ENCODE measurements at regions not wholly inside any gene's neighbourhood (a gene's known extent, or its start where the extent isn't known, plus 50 kb on each side); places are given as distances from the start of the nearest gene placed in this dataset.
"Not testable (repeated sequence)": the region's sequence is repeated elsewhere in the genome, so short reads cannot be mapped to it uniquely, and the experiment has no call there.

DNA sequence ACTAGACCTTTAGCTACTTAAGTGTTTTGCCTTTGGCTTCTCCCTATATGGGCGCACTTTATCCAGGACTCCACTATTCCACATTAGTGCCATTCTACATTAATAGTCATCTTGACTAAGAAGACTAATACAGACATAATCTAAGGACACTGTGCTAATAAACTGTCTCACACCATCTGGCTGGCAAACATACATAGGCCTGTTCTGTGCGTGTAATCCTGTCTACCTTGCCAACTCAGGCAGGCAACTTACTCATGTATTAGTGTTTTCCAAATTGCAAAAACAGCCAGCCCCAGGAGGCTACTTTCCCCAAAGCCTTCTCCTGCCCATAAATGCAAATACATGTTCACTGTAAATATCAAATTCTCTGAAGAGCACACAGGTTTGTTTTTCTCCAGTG lies 587.3 kb downstream of the TMA16 start:
- FAIRE-seq (no peak), DNase-seq (ENCODE audit: insufficient read length, low spot score) (no peak)
- TF ChIP-seq POLR2A (IDR thresholded peaks at IDR 0.05; ENCODE audit: low read depth, low read length), result no peak

DNA sequence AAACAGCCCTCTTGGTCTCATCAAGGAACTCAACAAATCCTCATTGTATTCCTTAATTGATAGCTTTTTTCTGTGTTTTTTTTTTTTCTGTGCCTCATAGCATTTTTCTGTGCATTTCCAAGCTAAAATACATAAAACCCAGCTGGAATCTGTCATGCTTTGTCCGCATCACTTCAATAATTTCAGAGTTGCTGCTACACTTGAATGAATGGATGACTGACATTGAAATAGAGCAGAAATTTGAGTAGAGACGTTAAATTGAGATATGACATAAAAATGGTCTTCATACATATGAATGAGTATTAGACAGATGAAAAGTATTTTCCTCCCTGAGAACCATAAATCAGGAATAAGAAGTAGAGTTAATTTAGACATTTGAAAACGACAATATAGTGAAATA lies 593.2 kb downstream of the TMA16 start:
- no peak for TF ChIP-seq POLR2A (IDR thresholded peaks at IDR 0.05; ENCODE audit: low read depth, low read length)
- FAIRE-seq, result no peak
- DNase-seq (ENCODE audit: insufficient read length, low spot score), result no peak

DNA sequence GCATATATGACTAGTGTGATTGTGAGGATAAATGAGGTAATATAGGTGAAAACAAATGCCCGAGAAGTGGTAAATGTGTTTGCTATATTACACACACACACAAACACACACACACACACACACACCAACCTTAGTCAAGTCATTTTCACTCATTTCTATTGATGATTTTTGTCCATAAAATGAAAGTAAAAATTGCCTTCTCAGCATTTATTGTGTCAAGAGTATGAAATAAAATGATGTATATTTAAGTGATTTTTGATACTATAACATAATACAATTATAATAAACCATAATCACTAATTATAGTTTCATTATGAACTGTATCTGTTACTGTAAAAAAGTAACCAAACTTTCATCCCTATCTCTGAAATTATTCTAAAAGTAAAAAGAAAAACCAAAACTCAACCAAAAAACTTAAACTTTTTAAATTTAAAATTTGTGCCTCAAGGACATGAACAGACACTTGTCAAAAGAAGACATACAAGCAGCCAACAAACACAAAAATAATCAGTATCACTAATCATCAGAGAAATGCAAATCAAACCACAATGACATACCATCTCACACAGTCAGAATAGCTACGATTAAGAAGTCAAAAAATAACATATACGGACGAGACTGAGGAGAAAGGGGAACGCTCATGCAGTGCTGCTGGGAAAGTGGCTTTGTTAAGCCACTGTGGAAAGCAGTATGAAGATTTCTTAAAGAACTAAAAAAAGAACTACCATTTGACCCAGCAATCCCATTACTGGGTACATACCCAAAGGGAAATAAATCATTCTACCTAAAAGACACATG lies 601.0 kb downstream of the TMA16 start:
- FAIRE-seq (no peak), DNase-seq (ENCODE audit: insufficient read length, low spot score) (no peak)
- no peak for TF ChIP-seq POLR2A (IDR thresholded peaks at IDR 0.05; ENCODE audit: low read depth, low read length)

DNA sequence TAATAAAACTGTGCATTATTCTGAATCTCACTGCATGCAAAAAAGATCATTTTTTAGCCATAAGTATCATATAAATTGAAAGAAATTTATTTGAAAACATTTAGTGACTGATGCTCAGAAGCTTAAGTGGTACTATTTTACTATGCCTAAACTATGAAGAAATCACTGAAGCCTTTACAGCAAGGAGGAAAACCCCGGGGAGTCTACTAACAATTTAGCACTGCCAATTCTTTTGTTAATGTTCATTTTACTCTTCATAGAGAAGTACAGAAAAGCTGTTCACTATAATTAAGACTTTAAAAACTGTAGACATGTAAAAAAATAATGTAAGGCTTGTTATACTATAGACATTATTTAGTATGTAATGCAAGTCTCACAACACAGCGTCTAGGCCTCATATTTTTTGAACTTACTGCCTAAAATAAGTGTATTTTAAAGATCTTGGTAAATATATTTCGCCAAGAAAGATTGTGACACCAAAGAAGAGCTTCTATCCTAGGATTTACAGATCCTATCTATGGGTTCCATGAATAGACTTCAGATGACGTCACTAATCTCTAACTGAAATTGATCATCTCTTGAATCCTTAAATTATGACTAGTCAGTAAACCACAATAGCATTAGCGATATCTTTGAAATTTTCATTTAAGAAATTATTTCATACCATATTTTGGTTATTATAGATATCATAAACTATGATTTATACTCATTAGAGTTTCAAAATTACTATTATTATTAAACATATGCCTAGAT lies 602.5 kb downstream of the TMA16 start:
- no peak for TF ChIP-seq POLR2A (IDR thresholded peaks at IDR 0.05; ENCODE audit: low read depth, low read length)
- no peak for FAIRE-seq
- no peak for DNase-seq (ENCODE audit: insufficient read length, low spot score)

DNA sequence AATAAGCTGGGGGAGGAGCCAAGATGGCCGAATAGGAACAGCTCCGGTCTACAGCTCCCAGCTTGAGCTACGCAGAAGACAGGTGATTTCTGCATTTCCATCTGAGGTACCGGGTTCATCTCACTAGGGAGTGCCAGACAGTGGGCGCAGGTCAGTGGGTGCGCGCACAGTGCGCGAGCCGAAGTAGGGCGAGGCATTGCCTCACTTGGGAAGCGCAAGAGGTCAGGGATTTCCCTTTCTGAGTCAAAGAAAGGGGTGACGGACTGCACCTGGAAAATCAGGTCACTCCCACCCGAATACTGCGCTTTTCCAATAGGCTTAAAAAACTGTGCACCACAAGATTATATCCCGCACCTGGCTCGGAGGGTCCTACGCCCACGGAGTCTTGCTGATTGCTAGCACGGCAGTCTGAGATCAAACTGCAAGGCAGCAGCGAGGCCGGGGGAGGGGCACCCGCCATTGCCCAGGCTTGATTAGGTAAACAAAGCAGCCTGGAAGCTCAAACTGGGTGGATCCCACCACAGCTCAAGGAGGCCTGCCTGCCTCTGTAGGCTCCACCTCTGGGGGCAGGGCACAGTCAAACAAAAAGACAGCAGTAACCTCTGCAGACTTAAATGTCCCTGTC lies 606.4 kb downstream of the TMA16 start:
- not testable (repeated sequence) for FAIRE-seq; DNase-seq (ENCODE audit: insufficient read length, low spot score)

DNA sequence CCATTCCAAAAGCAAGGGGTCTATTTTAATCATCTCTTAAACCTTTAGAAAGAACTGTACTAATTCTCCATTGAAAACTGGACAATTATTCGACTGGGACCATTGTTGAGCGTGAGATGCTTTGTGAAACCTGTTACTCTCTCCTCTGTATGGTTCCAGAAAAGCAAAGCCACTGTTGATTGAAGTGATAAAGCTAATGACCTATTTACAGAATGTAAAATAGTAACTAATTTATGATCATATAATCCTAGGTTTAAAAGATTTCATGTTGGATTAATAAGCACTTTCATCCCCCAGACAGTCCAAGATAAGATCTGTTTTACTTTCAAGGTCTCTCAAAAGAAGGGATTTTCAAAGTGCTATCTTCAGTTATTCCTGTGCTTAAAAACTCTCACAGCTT lies 614.5 kb downstream of the TMA16 start:
- TF ChIP-seq POLR2A (IDR thresholded peaks at IDR 0.05; ENCODE audit: low read depth, low read length), result no peak
- DNase-seq (ENCODE audit: insufficient read length, low spot score) (no peak), FAIRE-seq (no peak)

DNA sequence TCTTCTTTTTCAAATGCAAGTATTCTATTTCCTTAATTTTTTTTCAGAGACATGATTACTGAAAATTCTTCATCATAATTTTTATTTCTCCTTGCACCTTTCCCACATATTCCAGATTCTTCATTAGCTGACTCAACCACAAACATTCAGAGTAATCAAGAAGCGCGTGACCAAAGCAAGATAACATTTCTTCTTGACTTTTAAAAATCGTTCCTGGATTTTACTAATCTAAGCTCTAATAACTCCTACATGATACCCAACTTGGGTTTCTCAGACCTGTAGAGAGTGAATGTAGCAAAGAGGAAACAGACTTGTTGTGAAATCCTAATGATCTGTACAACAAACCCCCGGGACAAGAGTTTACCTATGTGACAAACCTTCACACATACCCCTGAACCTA lies 615.0 kb downstream of the TMA16 start:
- no peak for DNase-seq (ENCODE audit: insufficient read length, low spot score)
- no peak for TF ChIP-seq POLR2A (IDR thresholded peaks at IDR 0.05; ENCODE audit: low read depth, low read length)
- no peak for FAIRE-seq

DNA sequence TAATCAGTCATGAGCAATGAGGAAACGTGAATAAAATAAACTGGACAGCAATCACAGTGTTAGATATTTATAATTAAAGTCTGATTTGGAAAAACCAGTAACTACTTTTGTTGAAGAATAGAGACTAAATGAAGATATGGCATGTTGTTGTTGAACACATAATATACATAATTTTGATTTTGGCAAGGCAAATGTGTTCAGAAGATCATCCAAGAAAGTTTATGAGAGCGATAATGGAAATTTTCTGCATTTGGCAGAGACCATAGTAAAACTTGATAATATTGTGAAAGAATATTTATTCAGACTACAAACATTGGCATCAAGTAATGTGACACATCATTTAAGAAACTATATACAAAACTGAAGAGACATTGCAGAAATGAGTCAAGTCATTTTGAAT lies 620.7 kb downstream of the TMA16 start:
- DNase-seq (ENCODE audit: insufficient read length, low spot score) (no peak), FAIRE-seq (no peak)
- no peak for TF ChIP-seq POLR2A (IDR thresholded peaks at IDR 0.05; ENCODE audit: low read depth, low read length)

DNA sequence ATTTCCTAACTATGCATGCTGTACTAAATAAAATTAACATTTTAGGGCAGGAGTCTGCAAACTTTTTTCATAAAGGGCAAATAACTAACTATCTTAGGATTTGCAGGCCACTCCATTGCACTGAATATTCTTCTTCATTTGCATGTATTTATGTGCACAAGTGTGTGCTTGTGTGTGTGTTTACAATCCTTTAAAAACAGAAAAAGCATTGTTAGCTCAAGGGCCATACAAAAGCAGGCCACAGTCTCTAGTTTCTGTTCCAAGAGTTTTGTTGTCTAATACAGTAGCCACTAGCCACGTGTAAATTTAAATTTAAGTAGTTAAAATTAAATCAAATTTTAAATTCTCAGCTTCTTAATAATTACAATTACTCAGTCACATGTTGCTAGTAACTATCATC lies 621.8 kb downstream of the TMA16 start:
- TF ChIP-seq POLR2A (IDR thresholded peaks at IDR 0.05; ENCODE audit: low read depth, low read length), result no peak
- FAIRE-seq (no peak), DNase-seq (ENCODE audit: insufficient read length, low spot score) (no peak)

DNA sequence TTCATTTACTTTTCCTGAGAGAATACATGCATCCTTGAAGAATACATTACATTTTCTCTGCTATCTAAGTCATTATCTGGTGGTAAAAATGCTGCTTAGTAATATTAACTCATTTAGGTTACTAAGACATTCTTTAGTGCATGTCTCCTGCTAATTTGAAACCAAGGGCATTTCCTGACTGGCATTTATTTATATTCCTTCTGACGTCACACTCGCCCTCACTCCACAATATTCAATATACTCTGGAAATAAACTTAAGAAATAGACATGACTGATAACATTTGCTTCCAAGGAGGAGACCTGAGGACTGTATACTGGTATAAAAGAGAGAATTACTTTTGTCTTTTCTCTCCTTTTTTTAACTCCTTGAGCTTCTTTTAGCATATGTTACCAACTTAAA lies 619.5 kb upstream of the SMIM31 start:
- TF ChIP-seq POLR2A (IDR thresholded peaks at IDR 0.05; ENCODE audit: low read depth, low read length), result no peak
- DNase-seq (ENCODE audit: insufficient read length, low spot score) (no peak), FAIRE-seq (no peak)

DNA sequence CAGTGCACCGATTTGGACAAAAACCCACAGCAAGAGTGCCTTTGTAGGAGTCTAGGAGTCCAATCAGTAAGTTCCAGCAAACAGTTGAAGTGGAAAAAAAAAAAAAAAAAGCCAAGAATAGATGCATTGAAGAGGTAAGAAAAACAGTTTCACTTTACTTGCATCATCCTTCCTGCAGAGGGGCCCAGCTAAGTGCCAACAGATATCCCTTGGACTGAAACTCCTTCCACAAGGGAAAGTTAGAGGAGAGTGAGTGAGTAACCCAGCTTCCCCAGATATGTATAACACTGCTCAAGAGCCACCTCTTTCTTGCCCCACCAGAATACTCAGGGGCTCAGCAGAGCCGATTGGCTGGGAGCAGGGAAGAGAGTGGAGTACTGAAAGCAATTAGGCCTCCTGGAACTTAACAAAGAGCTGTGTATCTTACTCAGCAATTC lies 617.7 kb upstream of the SMIM31 start:
- DNase-seq (ENCODE audit: insufficient read length, low spot score) (no peak), FAIRE-seq (no peak)
- TF ChIP-seq POLR2A (IDR thresholded peaks at IDR 0.05; ENCODE audit: low read depth, low read length), result no peak

DNA sequence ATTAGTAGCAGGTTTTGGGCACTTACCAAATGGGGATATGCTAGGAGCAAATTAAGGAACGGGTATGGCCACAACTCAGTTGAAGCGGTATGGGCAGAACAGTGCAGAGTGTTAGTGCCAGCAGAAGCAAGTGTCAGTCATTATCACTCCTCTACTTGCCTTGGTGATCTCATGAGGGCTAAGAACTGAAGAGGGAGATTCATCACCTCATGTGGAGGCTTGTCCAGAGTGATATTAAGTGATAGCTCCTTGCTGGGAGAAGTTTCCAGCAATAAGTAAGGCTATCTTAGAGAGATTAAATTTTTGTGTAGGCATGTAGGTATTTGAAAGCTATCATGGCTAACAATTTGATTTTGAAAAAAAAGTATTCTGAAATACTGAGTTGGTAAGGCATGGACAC lies 615.4 kb upstream of the SMIM31 start:
- no peak for TF ChIP-seq POLR2A (IDR thresholded peaks at IDR 0.05; ENCODE audit: low read depth, low read length)
- DNase-seq (ENCODE audit: insufficient read length, low spot score) (no peak), FAIRE-seq (no peak)

DNA sequence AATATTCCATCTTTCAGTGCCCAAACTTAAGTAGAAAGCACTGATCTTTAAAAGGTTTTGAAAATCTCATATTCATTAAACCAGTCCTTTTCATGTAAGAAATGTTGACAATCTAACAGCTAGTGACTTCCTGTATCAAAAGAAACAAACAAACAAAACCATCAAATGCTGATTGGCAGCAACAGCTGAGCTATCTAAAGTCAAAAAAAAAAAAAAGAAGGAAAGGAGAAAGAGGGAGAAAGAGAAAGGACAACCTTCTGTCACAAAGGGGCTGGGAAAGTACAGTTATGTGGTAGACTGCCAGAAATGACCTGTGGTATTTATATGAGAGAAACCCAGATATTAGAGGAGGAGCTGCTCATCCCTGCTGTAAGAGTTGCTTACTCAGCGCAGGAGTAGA lies 614.6 kb upstream of the SMIM31 start:
- FAIRE-seq (no peak), DNase-seq (ENCODE audit: insufficient read length, low spot score) (no peak)
- TF ChIP-seq POLR2A (IDR thresholded peaks at IDR 0.05; ENCODE audit: low read depth, low read length), result no peak

DNA sequence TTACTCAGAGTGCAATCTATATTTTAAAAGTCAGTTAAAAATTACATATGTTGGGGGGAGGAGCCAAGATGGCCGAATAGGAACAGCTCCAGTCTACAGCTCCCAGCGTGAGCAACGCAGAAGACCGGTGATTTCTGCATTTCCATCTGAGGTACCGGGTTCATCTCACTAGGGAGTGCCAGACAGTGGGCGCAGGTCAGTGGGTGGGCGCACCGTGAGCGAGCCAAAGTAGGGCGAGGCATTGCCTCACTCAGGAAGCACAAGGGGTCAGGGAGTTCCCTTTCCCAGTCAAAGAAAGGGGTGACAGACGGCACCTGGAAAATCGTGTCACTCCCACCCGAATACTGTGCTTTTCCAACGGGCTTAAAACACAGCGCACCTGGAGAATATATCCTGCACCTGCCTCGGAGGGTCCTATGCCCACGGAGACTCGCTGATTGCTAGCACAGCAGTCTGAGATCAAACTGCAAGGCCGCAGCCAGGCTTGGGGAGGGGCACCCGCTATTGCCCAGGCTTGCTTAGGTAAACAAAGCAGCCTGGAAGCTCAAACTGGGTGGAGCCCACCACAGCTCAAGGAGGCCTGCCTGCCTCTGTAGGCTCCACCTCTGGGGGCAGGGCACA lies 612.1 kb upstream of the SMIM31 start:
- FAIRE-seq; DNase-seq (ENCODE audit: insufficient read length, low spot score): not testable (repeated sequence)

All from H54 (cell line).